ENCODE measurements at regions not wholly inside any gene's neighbourhood (a gene's known extent, or its start where the extent isn't known, plus 50 kb on each side); places are given as distances from the start of the nearest gene placed in this dataset.

GRCh38 chr18:986051-986450 lies 81.4 kb downstream of the ADCYAP1 start:
- Mint-ChIP-seq H3K36me3 (ENCODE audit: low read depth, unreplicated experiment) (no peaks in the 10 kb centered on the region), H3K27ac (ENCODE audit: unreplicated experiment) (no peak overlapping the region), H3K4me3 (ENCODE audit: unreplicated experiment) (no peak overlapping the region), H3K27me3 (ENCODE audit: unreplicated experiment) (no peaks in the 10 kb centered on the region), H3K4me1 (ENCODE audit: unreplicated experiment) (peaks cover 8% of the 10 kb centered on the region), H3K9me3 (ENCODE audit: unreplicated experiment) (no peaks in the 10 kb centered on the region)
- no peak for TF ChIP-seq CTCF (IDR thresholded peaks at IDR 0.05; ENCODE audit: unreplicated experiment)
- DNase-seq (ENCODE audit: low spot score), result no peak

- TF ChIP-seq CTCF (IDR thresholded peaks at IDR 0.05; ENCODE audit: unreplicated experiment), result no peak
- peaks cover 8% of the 10 kb centered on the region for H3K4me1 Mint-ChIP-seq (ENCODE audit: unreplicated experiment)
- no peak overlapping the region for H3K4me3 Mint-ChIP-seq (ENCODE audit: unreplicated experiment)
- H3K27ac Mint-ChIP-seq (ENCODE audit: unreplicated experiment), result no peak overlapping the region
- no peaks in the 10 kb centered on the region for H3K9me3 Mint-ChIP-seq (ENCODE audit: unreplicated experiment)
- H3K36me3 Mint-ChIP-seq (ENCODE audit: low read depth, unreplicated experiment), result no peaks in the 10 kb centered on the region
- H3K27me3 Mint-ChIP-seq (ENCODE audit: unreplicated experiment), result no peaks in the 10 kb centered on the region
- DNase-seq (ENCODE audit: low spot score), result no peak
These were observed 81.9 kb downstream of the ADCYAP1 start for GRCh38 chr18:986552-986951.

- Mint-ChIP-seq H3K9me3 (ENCODE audit: unreplicated experiment) (no peaks in the 10 kb centered on the region), H3K4me1 (ENCODE audit: unreplicated experiment) (peaks cover 8% of the 10 kb centered on the region), H3K27me3 (ENCODE audit: unreplicated experiment) (no peaks in the 10 kb centered on the region), H3K27ac (ENCODE audit: unreplicated experiment) (no peak overlapping the region), H3K4me3 (ENCODE audit: unreplicated experiment) (no peak overlapping the region), H3K36me3 (ENCODE audit: low read depth, unreplicated experiment) (no peaks in the 10 kb centered on the region)
- DNase-seq (ENCODE audit: low spot score), result no peak
- no peak for TF ChIP-seq CTCF (IDR thresholded peaks at IDR 0.05; ENCODE audit: unreplicated experiment)
These were observed 82.9 kb downstream of the ADCYAP1 start for GRCh38 chr18:987325-988186.

- H3K27me3 Mint-ChIP-seq (ENCODE audit: unreplicated experiment), result no peaks in the 10 kb centered on the region
- no peaks in the 10 kb centered on the region for H3K9me3 Mint-ChIP-seq (ENCODE audit: unreplicated experiment)
- no peak overlapping the region for H3K4me3 Mint-ChIP-seq (ENCODE audit: unreplicated experiment)
- TF ChIP-seq CTCF (IDR thresholded peaks at IDR 0.05; ENCODE audit: unreplicated experiment), result no peak
- peaks cover 8% of the 10 kb centered on the region for H3K4me1 Mint-ChIP-seq (ENCODE audit: unreplicated experiment)
- H3K27ac Mint-ChIP-seq (ENCODE audit: unreplicated experiment), result no peak overlapping the region
- H3K36me3 Mint-ChIP-seq (ENCODE audit: low read depth, unreplicated experiment), result peaks cover under 1% of the 10 kb centered on the region
- DNase-seq (ENCODE audit: low spot score), result no peak
These were observed 84.8 kb downstream of the ADCYAP1 start for GRCh38 chr18:989425-989824.

GRCh38 chr18:990197-990596 lies 85.5 kb downstream of the ADCYAP1 start:
- H3K4me1 Mint-ChIP-seq (ENCODE audit: unreplicated experiment), result peaks cover 3% of the 10 kb centered on the region
- TF ChIP-seq CTCF (IDR thresholded peaks at IDR 0.05; ENCODE audit: unreplicated experiment), result no peak
- H3K27ac Mint-ChIP-seq (ENCODE audit: unreplicated experiment), result no peak overlapping the region
- H3K36me3 Mint-ChIP-seq (ENCODE audit: low read depth, unreplicated experiment), result peaks cover 3% of the 10 kb centered on the region
- H3K9me3 Mint-ChIP-seq (ENCODE audit: unreplicated experiment), result no peaks in the 10 kb centered on the region
- no peak overlapping the region for H3K4me3 Mint-ChIP-seq (ENCODE audit: unreplicated experiment)
- DNase-seq (ENCODE audit: low spot score), result no peak
- no peaks in the 10 kb centered on the region for H3K27me3 Mint-ChIP-seq (ENCODE audit: unreplicated experiment)
